ENCODE measurements at regions not wholly inside any gene's neighbourhood (a gene's known extent, or its start where the extent isn't known, plus 50 kb on each side); places are given as distances from the start of the nearest gene placed in this dataset.
A peak's percentile ranks its signal among the peaks of the same experiment; 100 is the strongest.
"Not testable (repeated sequence)": the region's sequence is repeated elsewhere in the genome, so short reads cannot be mapped to it uniquely, and the experiment has no call there.

DNA sequence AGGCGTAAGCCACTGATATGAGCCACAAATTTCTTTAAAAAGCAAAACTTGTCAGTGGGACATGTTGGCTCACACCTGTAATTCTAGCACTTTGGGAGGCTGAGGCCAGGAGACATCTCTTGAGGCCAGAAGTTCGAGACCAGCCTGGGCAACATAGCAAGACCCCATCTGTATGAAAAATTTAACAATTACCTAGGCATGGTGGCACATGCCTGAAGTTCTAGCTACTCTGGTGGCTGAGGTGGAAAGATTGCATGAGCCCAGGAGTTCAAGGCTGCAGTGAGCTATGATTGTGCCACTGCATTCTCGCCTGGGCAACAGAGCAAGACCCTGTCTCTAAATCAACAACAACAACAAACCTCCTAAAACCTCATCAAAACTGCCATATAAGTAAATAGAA is 147.6 kb upstream of the BARHL2 start:
- Mint-ChIP-seq H3K36me3 (ENCODE audit: low read depth) (no peaks in the 10 kb centered on the region), H3K4me1 (ENCODE audit: low read depth) (no peaks in the 10 kb centered on the region), H3K27me3 (ENCODE audit: low read depth) (peaks cover 5% of the 10 kb centered on the region), H3K4me3 (no peak overlapping the region), H3K9me3 (ENCODE audit: insufficient read depth) (no peaks in the 10 kb centered on the region), H3K27ac (no peak overlapping the region)
- ATAC-seq (no peak), DNase-seq (no peak)
- CTCF ChIA-PET: no interaction called here
- POLR2A ChIA-PET: no interaction called here

DNA sequence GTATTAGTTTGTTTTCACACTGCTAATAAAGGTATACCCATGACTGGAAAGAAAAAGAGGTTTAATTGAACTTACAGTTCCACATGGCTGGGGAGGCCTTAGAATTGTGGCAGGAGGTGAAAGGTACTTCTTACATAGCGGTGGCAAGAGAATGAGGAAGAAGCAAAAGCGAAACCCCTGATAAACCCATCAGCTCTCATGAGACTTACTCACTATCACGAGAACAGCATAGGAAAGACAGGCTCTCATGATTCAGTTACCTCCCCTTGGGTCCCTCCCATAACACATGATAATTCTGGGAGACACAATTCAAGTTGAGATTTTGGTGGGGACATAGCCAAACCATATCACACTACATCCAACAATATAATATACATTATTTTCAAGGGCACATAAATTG is 145.7 kb upstream of the BARHL2 start:
- Mint-ChIP-seq H3K27ac (no peak overlapping the region), H3K4me1 (ENCODE audit: low read depth) (no peaks in the 10 kb centered on the region), H3K9me3 (ENCODE audit: insufficient read depth) (no peaks in the 10 kb centered on the region), H3K27me3 (ENCODE audit: low read depth) (peaks cover 7% of the 10 kb centered on the region), H3K4me3 (no peak overlapping the region), H3K36me3 (ENCODE audit: low read depth) (no peaks in the 10 kb centered on the region)
- ChIA-PET CTCF (no interaction called here), POLR2A (no interaction called here)
- ATAC-seq (no peak), DNase-seq (no peak)

- H3K4me3 Mint-ChIP-seq; ATAC-seq; DNase-seq; H3K36me3 Mint-ChIP-seq (ENCODE audit: low read depth); H3K4me1 Mint-ChIP-seq (ENCODE audit: low read depth); H3K27ac Mint-ChIP-seq; CTCF ChIA-PET; POLR2A ChIA-PET; H3K27me3 Mint-ChIP-seq (ENCODE audit: low read depth); H3K9me3 Mint-ChIP-seq (ENCODE audit: insufficient read depth): not testable (repeated sequence)
Observed at GRCh38 chr1:90861421-90861820, 144.3 kb upstream of the BARHL2 start.

- Mint-ChIP-seq H3K27ac (no peak overlapping the region), H3K9me3 (ENCODE audit: insufficient read depth) (no peaks in the 10 kb centered on the region), H3K27me3 (ENCODE audit: low read depth) (peaks cover 29% of the 10 kb centered on the region), H3K4me1 (ENCODE audit: low read depth) (peaks cover 8% of the 10 kb centered on the region), H3K4me3 (no peak overlapping the region), H3K36me3 (ENCODE audit: low read depth) (no peaks in the 10 kb centered on the region)
- ChIA-PET POLR2A (no interaction called here), CTCF (interaction anchor here (1.3 kb wide), 1 partner anchor 136 kb away, joined by 3 read pairs; no protein-coding TSS in a partner anchor)
- ATAC-seq (no peak), DNase-seq (no peak)
Observed at GRCh38 chr1:90856463-90857007, 139.4 kb upstream of the BARHL2 start.

DNA sequence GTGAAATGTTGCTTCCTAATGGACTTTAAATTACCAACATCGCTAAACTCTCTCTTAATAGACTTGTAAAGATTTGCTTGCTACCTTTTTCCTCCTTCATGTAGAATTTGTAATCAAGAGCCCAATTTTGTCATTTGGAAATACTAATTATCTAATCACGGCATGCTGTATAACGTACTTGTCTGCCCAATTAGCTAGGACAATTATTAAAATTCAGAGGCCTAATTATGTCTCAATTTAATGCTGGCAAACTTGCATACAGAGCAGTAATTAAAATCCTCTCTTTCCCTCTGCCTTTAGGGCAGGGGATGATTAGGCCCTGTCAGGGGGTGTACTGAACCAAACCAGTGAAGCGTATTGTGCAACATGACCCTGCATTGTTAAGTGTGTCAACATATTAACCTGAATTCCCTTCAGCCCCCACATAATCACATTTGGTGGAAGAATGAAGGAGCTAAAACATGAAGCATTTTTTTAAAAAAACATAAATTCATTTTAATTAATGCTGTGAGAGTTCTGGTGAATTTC is 137.4 kb upstream of the BARHL2 start:
- Mint-ChIP-seq H3K4me1 (ENCODE audit: low read depth) (peaks cover 13% of the 10 kb centered on the region), H3K9me3 (ENCODE audit: insufficient read depth) (no peaks in the 10 kb centered on the region), H3K27ac (no peak overlapping the region), H3K36me3 (ENCODE audit: low read depth) (peaks cover 2% of the 10 kb centered on the region), H3K4me3 (no peak overlapping the region), H3K27me3 (ENCODE audit: low read depth) (peaks cover 33% of the 10 kb centered on the region)
- no peak for ATAC-seq
- DNase-seq: no peak
- POLR2A ChIA-PET: no interaction called here
- CTCF ChIA-PET: interaction anchor here (2.0 kb wide), 1 partner anchor 133 kb away, joined by 6 read pairs; no protein-coding TSS in a partner anchor

DNA sequence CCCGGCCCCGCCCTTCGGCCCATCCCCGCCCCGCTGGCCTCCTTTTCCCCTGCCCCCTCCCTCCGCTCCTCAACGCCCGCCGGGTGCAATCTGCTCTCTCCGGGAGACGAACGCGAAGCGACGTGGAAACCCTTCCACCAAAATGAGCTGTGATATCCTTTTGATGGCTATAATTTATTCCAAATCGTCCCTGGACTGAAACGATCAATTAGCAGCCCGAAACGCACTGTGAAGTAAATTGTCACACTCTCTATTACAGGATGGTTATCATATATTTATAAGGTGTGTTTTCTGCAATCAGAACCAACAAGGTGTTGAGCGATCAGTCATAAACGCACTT is 134.6 kb upstream of the BARHL2 start:
- H3K27ac Mint-ChIP-seq: no peak overlapping the region
- H3K4me3 Mint-ChIP-seq: peak overlapping the region; percentile 74
- ChIA-PET CTCF (interaction anchor here (0.8 to 1.3 kb wide), 4 partner anchors 84 to 130 kb away, joined by 3 to 6 read pairs (median 4); no protein-coding TSS in a partner anchor), POLR2A (no interaction called here)
- DNase-seq (no peak), ATAC-seq (peak; percentile 3)
- H3K9me3 Mint-ChIP-seq (ENCODE audit: insufficient read depth): no peaks in the 10 kb centered on the region
- peaks cover 52% of the 10 kb centered on the region for H3K27me3 Mint-ChIP-seq (ENCODE audit: low read depth)
- H3K36me3 Mint-ChIP-seq (ENCODE audit: low read depth): peaks cover 2% of the 10 kb centered on the region
- peaks cover 13% of the 10 kb centered on the region for H3K4me1 Mint-ChIP-seq (ENCODE audit: low read depth)

GRCh38 chr1:90850898-90851710 is 134.0 kb upstream of the BARHL2 start:
- peak; percentile 99 for ATAC-seq
- peak overlapping the region; percentile 70 for H3K4me3 Mint-ChIP-seq
- no peaks in the 10 kb centered on the region for H3K9me3 Mint-ChIP-seq (ENCODE audit: insufficient read depth)
- DNase-seq: peak; percentile 81
- no peak overlapping the region for H3K27ac Mint-ChIP-seq
- H3K27me3 Mint-ChIP-seq (ENCODE audit: low read depth): peaks cover 54% of the 10 kb centered on the region
- peaks cover 13% of the 10 kb centered on the region for H3K4me1 Mint-ChIP-seq (ENCODE audit: low read depth)
- CTCF ChIA-PET: interaction anchor here (0.7 to 1.3 kb wide), 5 partner anchors 89 to 159 kb away, joined by 3 to 6 read pairs (median 3); no protein-coding TSS in a partner anchor
- H3K36me3 Mint-ChIP-seq (ENCODE audit: low read depth): peaks cover 2% of the 10 kb centered on the region
- POLR2A ChIA-PET: interaction anchor here (0.7 kb wide), 1 partner anchor 316 kb away, joined by 3 read pairs; no protein-coding TSS in a partner anchor

DNA sequence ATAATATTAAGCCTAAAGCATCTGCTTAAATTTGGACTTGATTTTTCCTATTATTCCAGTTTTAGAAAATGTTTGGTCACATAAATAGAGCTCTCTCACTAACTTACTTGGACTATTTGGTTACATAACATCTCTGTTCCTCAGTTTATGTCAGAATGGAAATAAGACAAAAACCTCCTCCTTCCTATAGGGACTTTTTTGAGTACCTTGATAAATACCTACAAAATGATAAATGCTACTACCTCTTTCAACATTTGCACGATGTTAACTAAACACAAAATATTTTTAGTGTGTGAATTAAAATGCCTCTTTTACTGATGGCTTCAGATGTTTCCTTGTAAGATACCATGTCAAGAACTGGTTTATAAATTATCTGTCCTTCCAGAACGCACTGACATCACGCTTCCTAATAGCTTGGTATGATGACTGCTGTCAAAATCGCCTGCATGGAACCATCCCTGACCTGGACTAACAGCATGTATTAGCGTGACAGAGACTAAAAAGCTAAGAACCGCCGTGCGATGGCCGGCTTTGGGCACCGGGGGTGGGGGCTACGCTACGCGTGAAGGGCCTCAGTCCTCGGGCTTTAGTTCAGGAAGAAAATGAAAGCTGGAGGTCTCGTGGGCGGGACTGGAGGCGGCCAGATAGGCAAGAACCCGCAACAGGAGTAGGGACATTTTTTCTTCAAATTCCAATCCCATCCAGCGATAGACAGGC is 133.2 kb upstream of the BARHL2 start:
- peaks cover 60% of the 10 kb centered on the region for H3K27me3 Mint-ChIP-seq (ENCODE audit: low read depth)
- H3K4me1 Mint-ChIP-seq (ENCODE audit: low read depth): peaks cover 13% of the 10 kb centered on the region
- POLR2A ChIA-PET: interaction anchor here (0.7 kb wide), 1 partner anchor 317 kb away, joined by 3 read pairs; no protein-coding TSS in a partner anchor
- H3K4me3 Mint-ChIP-seq: peak overlapping the region; percentile 70
- no peak for DNase-seq
- H3K36me3 Mint-ChIP-seq (ENCODE audit: low read depth): peaks cover 2% of the 10 kb centered on the region
- no peaks in the 10 kb centered on the region for H3K9me3 Mint-ChIP-seq (ENCODE audit: insufficient read depth)
- ATAC-seq: no peak
- H3K27ac Mint-ChIP-seq: no peak overlapping the region
- CTCF ChIA-PET: interaction anchor here (0.7 to 1.2 kb wide), 3 partner anchors 117 to 160 kb away, joined by 3 read pairs; no protein-coding TSS in a partner anchor

DNA sequence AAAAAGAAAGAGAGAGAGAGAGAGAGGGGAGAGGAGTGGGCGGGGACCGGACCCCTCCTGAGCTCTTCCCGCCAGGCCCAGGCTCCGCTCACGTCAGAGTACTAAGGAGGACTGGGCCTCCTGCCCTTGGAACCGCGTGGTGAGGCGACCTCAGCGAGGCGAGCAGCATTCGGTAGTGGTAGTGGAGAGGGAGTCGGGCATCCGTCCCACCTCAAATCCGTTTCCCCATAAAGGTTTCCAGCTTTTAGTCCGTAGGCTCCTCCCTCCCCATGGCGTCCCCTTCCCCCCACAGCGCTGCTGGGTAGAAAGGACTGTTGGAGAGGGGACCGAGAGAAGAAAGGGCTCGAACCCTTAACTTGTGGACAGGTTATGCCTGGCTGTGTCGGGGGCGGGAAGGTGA is 124.4 kb upstream of the BARHL2 start:
- CTCF ChIA-PET: no interaction called here
- Mint-ChIP-seq H3K4me1 (ENCODE audit: low read depth) (peaks cover 2% of the 10 kb centered on the region), H3K27me3 (ENCODE audit: low read depth) (peaks cover 86% of the 10 kb centered on the region), H3K27ac (no peak overlapping the region), H3K4me3 (no peak overlapping the region), H3K36me3 (ENCODE audit: low read depth) (peaks cover 2% of the 10 kb centered on the region), H3K9me3 (ENCODE audit: insufficient read depth) (no peaks in the 10 kb centered on the region)
- ATAC-seq (no peak), DNase-seq (no peak)
- POLR2A ChIA-PET: no interaction called here

GRCh38 chr1:90840352-90840751 is 123.2 kb upstream of the BARHL2 start:
- Mint-ChIP-seq H3K36me3 (ENCODE audit: low read depth) (peaks cover 3% of the 10 kb centered on the region), H3K4me3 (no peak overlapping the region), H3K27ac (no peak overlapping the region), H3K4me1 (ENCODE audit: low read depth) (peaks cover 3% of the 10 kb centered on the region), H3K9me3 (ENCODE audit: insufficient read depth) (no peaks in the 10 kb centered on the region), H3K27me3 (ENCODE audit: low read depth) (peaks cover 85% of the 10 kb centered on the region)
- no peak for ATAC-seq
- CTCF ChIA-PET: no interaction called here
- POLR2A ChIA-PET: no interaction called here
- no peak for DNase-seq

DNA sequence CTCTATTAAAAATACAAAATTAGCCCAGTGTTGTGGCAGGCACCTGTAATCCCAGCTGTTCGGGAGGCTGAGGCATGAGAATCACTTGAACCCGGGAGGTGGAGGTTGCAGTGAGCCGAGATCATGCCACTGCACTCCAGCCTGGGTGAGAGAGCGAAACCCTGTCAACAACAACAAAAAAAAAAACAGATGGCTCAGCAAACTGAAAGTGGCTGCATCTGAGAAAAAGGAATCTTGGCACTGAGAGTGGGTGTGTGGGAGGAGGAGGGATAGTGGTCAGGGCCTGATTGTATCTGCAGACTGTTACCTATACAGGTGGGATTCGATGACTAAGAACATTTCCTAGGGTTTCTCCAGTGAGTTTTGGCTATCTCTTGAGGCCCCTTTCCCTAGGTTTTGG is 122.2 kb upstream of the BARHL2 start:
- POLR2A ChIA-PET: no interaction called here
- peaks cover 86% of the 10 kb centered on the region for H3K27me3 Mint-ChIP-seq (ENCODE audit: low read depth)
- H3K27ac Mint-ChIP-seq: no peak overlapping the region
- no peak overlapping the region for H3K4me3 Mint-ChIP-seq
- ATAC-seq (no peak), DNase-seq (no peak)
- CTCF ChIA-PET: interaction anchor here (1.2 kb wide), 1 partner anchor 118 kb away, joined by 3 read pairs; no protein-coding TSS in a partner anchor
- H3K4me1 Mint-ChIP-seq (ENCODE audit: low read depth): peaks cover 7% of the 10 kb centered on the region
- H3K36me3 Mint-ChIP-seq (ENCODE audit: low read depth): peaks cover 3% of the 10 kb centered on the region
- no peaks in the 10 kb centered on the region for H3K9me3 Mint-ChIP-seq (ENCODE audit: insufficient read depth)

DNA sequence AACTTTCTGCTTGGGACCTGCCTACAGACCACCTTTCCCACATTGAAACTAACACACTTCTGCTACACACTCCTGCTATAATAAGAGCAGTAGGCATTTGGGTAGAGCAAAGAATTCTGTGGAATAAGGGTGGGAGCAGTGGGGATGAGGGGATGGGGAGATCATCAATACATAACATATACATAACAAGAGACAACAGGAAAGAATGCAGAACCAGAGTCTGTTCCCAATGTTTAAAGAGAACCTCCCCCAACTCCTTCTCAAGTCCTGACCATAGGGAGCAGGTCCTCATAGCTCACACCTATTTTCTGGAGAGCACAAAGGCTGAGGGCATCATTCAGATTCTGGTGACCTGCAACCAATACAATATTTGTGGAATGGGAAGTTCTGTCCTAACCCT is 121.6 kb upstream of the BARHL2 start:
- Mint-ChIP-seq H3K4me1 (ENCODE audit: low read depth) (peaks cover 7% of the 10 kb centered on the region), H3K27me3 (ENCODE audit: low read depth) (peaks cover 88% of the 10 kb centered on the region), H3K4me3 (no peak overlapping the region), H3K27ac (no peak overlapping the region), H3K36me3 (ENCODE audit: low read depth) (peaks cover 3% of the 10 kb centered on the region), H3K9me3 (ENCODE audit: insufficient read depth) (no peaks in the 10 kb centered on the region)
- ChIA-PET POLR2A (no interaction called here), CTCF (interaction anchor here (1.2 kb wide), 1 partner anchor 117 kb away, joined by 3 read pairs; no protein-coding TSS in a partner anchor)
- ATAC-seq: no peak
- no peak for DNase-seq

Measured in activated CD8-positive, alpha-beta T cell treated with anti-CD3 and anti-CD28 coated beads, Interleukin-2, amount 10 ng/mL, durations not matched to agents 7 days and 5 days (primary cell).